ENCODE measurements at regions not wholly inside any gene's neighbourhood (a gene's known extent, or its start where the extent isn't known, plus 50 kb on each side); places are given as distances from the start of the nearest gene placed in this dataset.

GRCh38 chr4:18518098-18518497, 496.5 kb upstream of the LCORL start:
- no peak for DNase-seq (ENCODE audit: low read depth)
- no peak overlapping the region for H3K4me3 ChIP-seq (ENCODE audit: control insufficient read depth, low read depth, low read length)
- TF ChIP-seq CTCF (IDR thresholded peaks at IDR 0.05; ENCODE audit: control insufficient read depth, insufficient read depth, low read depth, low read length, missing control alignments) = no peak

GRCh38 chr4:18513861-18514260, 492.3 kb upstream of the LCORL start:
- no peak for TF ChIP-seq CTCF (IDR thresholded peaks at IDR 0.05; ENCODE audit: control insufficient read depth, insufficient read depth, low read depth, low read length, missing control alignments)
- no peak overlapping the region for H3K4me3 ChIP-seq (ENCODE audit: control insufficient read depth, low read depth, low read length)
- no peak for DNase-seq (ENCODE audit: low read depth)

GRCh38 chr4:18512718-18513117, 491.2 kb upstream of the LCORL start:
- H3K4me3 ChIP-seq (ENCODE audit: control insufficient read depth, low read depth, low read length) = no peak overlapping the region
- no peak for DNase-seq (ENCODE audit: low read depth)
- TF ChIP-seq CTCF (IDR thresholded peaks at IDR 0.05; ENCODE audit: control insufficient read depth, insufficient read depth, low read depth, low read length, missing control alignments) = no peak

- no peak for DNase-seq (ENCODE audit: low read depth)
- H3K4me3 ChIP-seq (ENCODE audit: control insufficient read depth, low read depth, low read length) = no peak overlapping the region
- TF ChIP-seq CTCF (IDR thresholded peaks at IDR 0.05; ENCODE audit: control insufficient read depth, insufficient read depth, low read depth, low read length, missing control alignments) = no peak
These were observed 490.2 kb upstream of the LCORL start for GRCh38 chr4:18511727-18512126.

GRCh38 chr4:18508786-18509185, 487.2 kb upstream of the LCORL start:
- DNase-seq (ENCODE audit: low read depth) = no peak
- TF ChIP-seq CTCF (IDR thresholded peaks at IDR 0.05; ENCODE audit: control insufficient read depth, insufficient read depth, low read depth, low read length, missing control alignments) = no peak
- no peak overlapping the region for H3K4me3 ChIP-seq (ENCODE audit: control insufficient read depth, low read depth, low read length)

GRCh38 chr4:18480928-18481327, 459.4 kb upstream of the LCORL start:
- H3K4me3 ChIP-seq (ENCODE audit: control insufficient read depth, low read depth, low read length) = no peak overlapping the region
- no peak for DNase-seq (ENCODE audit: low read depth)
- no peak for TF ChIP-seq CTCF (IDR thresholded peaks at IDR 0.05; ENCODE audit: control insufficient read depth, insufficient read depth, low read depth, low read length, missing control alignments)

- DNase-seq (ENCODE audit: low read depth) = no peak
- no peak for TF ChIP-seq CTCF (IDR thresholded peaks at IDR 0.05; ENCODE audit: control insufficient read depth, insufficient read depth, low read depth, low read length, missing control alignments)
These were observed 458.8 kb upstream of the LCORL start for GRCh38 chr4:18480342-18480741.

More at GRCh38 chr4:18480342-18480741, 458.8 kb upstream of the LCORL start:
- H3K4me3 ChIP-seq (ENCODE audit: control insufficient read depth, low read depth, low read length) = no peak overlapping the region
